IPS-20b (cell line): ENCODE measurements at regions not wholly inside any gene's neighbourhood (a gene's known extent, or its start where the extent isn't known, plus 50 kb on each side); places are given as distances from the start of the nearest gene placed in this dataset.
A peak's percentile ranks its signal among the peaks of the same experiment; 100 is the strongest.

Experiments
- H3K27ac ChIP-seq: one replicate; pipeline ENCODE4 v1.5.1; 2013; ENCODE audit warnings: low read length
- H3K27me3 ChIP-seq: 2 replicates; pipeline ENCODE4 v1.6.1; 2013; ENCODE audit warnings: mild to moderate bottlenecking, low read length, inconsistent platforms; ENCODE audit not compliant: insufficient read depth
- H3K36me3 ChIP-seq: 2 replicates; pipeline ENCODE4 v1.6.1; 2013; ENCODE audit warnings: low read depth, mild to moderate bottlenecking, inconsistent platforms, low read length, moderate library complexity; ENCODE audit not compliant: insufficient read depth
- H3K4me1 ChIP-seq: 2 replicates; pipeline ENCODE4 v1.6.1; 2013; ENCODE audit warnings: mild to moderate bottlenecking, control low read depth, inconsistent platforms, low read length, moderate library complexity; ENCODE audit not compliant: insufficient read depth
- H3K4me3 ChIP-seq: 2 replicates; pipeline ENCODE4 v1.5.1; 2013; ENCODE audit warnings: mild to moderate bottlenecking, low read length, inconsistent platforms
- H3K9ac ChIP-seq: 2 replicates; pipeline ENCODE4 v1.6.1; 2013; ENCODE audit warnings: low read depth, mild to moderate bottlenecking, inconsistent platforms, low read length, moderate library complexity
- H3K9me3 ChIP-seq: 2 replicates; pipeline ENCODE4 v1.6.1; 2013; ENCODE audit warnings: mild to moderate bottlenecking, low read depth, low read length, inconsistent platforms; ENCODE audit not compliant: insufficient read depth

- no peak overlapping the region for H3K4me3 ChIP-seq
- H3K27ac ChIP-seq = no peak overlapping the region
- H3K9ac ChIP-seq = no peak overlapping the region
- H3K4me1 ChIP-seq = peaks cover 7% of the 10 kb centered on the region
- H3K36me3 ChIP-seq = no peaks in the 10 kb centered on the region
- no peaks in the 10 kb centered on the region for H3K27me3 ChIP-seq
- no peaks in the 10 kb centered on the region for H3K9me3 ChIP-seq
These were observed 105.1 kb downstream of the TRMT11 start for GRCh38 chr6:126091466-126091865.

GRCh38 chr6:126093108-126093507, 106.8 kb downstream of the TRMT11 start:
- H3K9ac ChIP-seq = no peak overlapping the region
- no peak overlapping the region for H3K27ac ChIP-seq
- H3K27me3 ChIP-seq = no peaks in the 10 kb centered on the region
- peaks cover 12% of the 10 kb centered on the region for H3K4me1 ChIP-seq
- no peaks in the 10 kb centered on the region for H3K9me3 ChIP-seq
- no peak overlapping the region for H3K4me3 ChIP-seq
- no peaks in the 10 kb centered on the region for H3K36me3 ChIP-seq

DNA sequence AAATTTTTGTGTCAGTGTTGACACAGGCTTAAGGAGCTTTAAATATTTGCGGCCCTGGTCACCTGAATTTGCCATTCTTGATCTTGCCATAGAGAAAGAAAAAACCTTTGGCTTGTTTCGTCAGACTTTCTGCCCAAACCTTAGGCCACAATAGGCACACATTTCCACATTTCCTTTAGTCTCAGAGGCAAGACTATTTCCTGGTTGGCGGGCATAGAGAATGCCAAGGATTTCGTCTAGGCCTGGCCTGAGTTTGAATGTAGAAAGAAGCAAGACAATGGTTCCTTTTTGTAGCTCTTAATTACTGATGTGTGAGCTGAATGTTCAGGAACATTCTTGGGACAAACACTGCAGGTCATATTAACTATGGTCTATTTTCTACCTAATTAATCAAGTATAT, 108.1 kb downstream of the TRMT11 start:
- H3K9ac ChIP-seq = no peak overlapping the region
- H3K4me1 ChIP-seq = peaks cover 12% of the 10 kb centered on the region
- H3K4me3 ChIP-seq = no peak overlapping the region
- no peaks in the 10 kb centered on the region for H3K27me3 ChIP-seq
- no peaks in the 10 kb centered on the region for H3K9me3 ChIP-seq
- no peaks in the 10 kb centered on the region for H3K36me3 ChIP-seq
- H3K27ac ChIP-seq = no peak overlapping the region

GRCh38 chr6:126100386-126100785, 114.0 kb downstream of the TRMT11 start:
- Histone ChIP-seq H3K4me3 (no peak overlapping the region), H3K27ac (no peak overlapping the region), H3K9ac (no peak overlapping the region), H3K36me3 (no peaks in the 10 kb centered on the region; the same call in 1 of the 2 replicates), H3K27me3 (no peaks in the 10 kb centered on the region), H3K4me1 (peaks cover 16% of the 10 kb centered on the region; the same call in 1 of the 2 replicates), H3K9me3 (no peaks in the 10 kb centered on the region)

GRCh38 chr6:126102358-126102757, 116.0 kb downstream of the TRMT11 start:
- Histone ChIP-seq H3K9me3 (no peaks in the 10 kb centered on the region), H3K4me3 (no peak overlapping the region), H3K36me3 (no peaks in the 10 kb centered on the region; the same call in 1 of the 2 replicates), H3K27me3 (no peaks in the 10 kb centered on the region), H3K9ac (peak overlapping the region; percentile 7; the same call in 1 of the 2 replicates), H3K4me1 (peaks cover 20% of the 10 kb centered on the region; the same call in 1 of the 2 replicates), H3K27ac (peak overlapping the region; percentile 47)

DNA sequence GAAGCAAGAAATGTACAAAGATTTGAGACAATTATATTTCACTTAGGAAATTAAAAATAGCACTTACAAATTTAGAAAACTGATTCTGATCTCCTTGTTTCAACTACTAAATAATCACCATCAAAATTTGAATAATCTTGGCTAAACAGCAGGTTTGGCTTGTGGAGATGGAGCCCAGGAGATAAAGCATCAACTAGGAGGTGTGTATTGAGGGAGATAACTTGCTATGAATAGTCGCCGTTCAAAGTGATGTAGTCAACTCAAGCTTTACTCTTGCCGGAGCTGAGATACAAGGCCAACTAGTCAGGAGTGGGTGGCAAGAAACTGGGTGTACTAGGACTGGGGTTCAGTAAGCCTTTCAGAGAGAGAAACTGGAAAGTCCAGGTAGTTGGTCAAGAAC, 117.7 kb downstream of the TRMT11 start:
- Histone ChIP-seq H3K4me3 (no peak overlapping the region), H3K9ac (no peak overlapping the region)

DNA sequence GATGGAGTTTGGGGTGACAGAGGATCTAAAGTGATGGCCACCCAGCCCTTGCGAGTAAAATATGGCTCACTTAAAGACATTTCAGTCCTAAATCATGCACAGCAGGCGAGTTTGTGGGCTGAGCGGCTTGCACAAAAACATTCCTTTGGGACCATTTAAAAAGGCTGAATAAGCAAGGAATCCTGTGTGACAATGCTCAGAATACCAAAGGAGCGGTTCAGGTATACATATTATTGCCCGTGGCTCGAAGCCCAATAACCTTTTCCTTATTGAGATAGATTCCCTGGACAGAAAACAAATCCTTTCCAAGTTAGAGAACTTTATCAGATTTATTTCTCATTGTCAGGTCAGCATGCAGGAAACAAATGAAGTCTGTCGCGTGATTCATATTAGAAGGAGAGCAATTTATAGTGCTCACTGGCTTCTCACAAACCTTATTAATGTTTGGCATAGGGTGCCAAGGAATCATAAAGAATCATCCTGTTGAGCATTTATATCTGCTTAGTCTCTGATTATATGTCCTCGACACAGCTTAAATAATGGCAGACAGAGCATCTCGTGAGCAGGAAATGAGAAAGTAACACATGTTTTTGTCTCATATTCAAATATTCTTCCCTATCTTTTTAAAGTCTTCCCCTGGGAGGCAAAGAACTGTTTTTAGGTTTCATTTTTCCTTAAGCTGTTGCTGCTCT, 121.3 kb downstream of the TRMT11 start:
- peak overlapping the region; percentile 6; the same call in 1 of the 2 replicates for H3K4me3 ChIP-seq
- H3K4me1 ChIP-seq = peaks cover 18% of the 10 kb centered on the region; the same call in 1 of the 2 replicates
- no peaks in the 10 kb centered on the region; the same call in 1 of the 2 replicates for H3K36me3 ChIP-seq
- H3K9me3 ChIP-seq = no peaks in the 10 kb centered on the region
- H3K9ac ChIP-seq = peak overlapping the region; percentile 1; the same call in 1 of the 2 replicates
- H3K27me3 ChIP-seq = no peaks in the 10 kb centered on the region
- H3K27ac ChIP-seq = no peak overlapping the region

More for the DNA sequence above, 117.7 kb downstream of the TRMT11 start:
- Histone ChIP-seq H3K4me1 (peaks cover 27% of the 10 kb centered on the region; the same call in 1 of the 2 replicates), H3K36me3 (no peaks in the 10 kb centered on the region; the same call in 1 of the 2 replicates), H3K27me3 (no peaks in the 10 kb centered on the region), H3K9me3 (no peaks in the 10 kb centered on the region), H3K27ac (no peak overlapping the region)

DNA sequence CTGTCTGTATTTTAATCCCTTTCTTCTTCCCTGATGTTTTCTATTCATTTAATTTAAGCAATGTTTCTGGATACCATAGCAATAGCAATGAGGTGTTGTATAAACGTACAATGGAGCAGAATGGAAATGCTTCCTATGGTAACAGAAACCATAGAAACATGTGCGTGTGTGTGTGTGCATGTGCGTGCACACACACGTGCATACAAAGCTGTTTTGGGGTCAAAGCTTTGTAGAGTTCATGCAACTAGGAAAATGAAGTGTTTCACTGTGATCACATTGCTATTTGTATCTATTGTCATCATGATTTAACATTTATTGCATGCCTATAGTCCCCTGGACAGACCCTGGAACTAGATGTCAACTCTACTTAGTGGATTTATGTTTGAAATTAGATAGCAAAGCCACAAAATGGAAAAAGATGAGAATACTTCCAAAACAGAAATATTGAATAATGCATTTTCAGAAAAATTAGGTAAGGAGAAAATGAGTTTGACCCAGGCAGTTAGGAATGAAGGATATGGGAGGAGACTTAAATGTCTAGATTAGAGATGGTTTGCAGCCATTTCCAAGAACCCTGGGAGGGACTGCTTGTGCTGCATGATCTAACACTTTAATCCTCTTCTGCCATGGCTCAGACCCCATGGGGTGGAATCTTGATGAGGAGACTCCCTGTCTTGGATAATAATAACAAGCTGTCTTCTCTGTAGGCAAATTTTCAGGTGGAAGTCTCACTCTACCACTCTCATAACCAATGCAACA, 124.4 kb downstream of the TRMT11 start:
- Histone ChIP-seq H3K4me1 (peaks cover 17% of the 10 kb centered on the region; the same call in 1 of the 2 replicates), H3K9ac (no peak overlapping the region), H3K27ac (no peak overlapping the region), H3K36me3 (no peaks in the 10 kb centered on the region), H3K4me3 (no peak overlapping the region), H3K27me3 (no peaks in the 10 kb centered on the region), H3K9me3 (no peaks in the 10 kb centered on the region)

- no peak overlapping the region for H3K9ac ChIP-seq
- no peak overlapping the region for H3K27ac ChIP-seq
- H3K4me1 ChIP-seq = peaks cover 17% of the 10 kb centered on the region; the same call in 1 of the 2 replicates
These were observed 125.0 kb downstream of the TRMT11 start for GRCh38 chr6:126111327-126111726.

DNA sequence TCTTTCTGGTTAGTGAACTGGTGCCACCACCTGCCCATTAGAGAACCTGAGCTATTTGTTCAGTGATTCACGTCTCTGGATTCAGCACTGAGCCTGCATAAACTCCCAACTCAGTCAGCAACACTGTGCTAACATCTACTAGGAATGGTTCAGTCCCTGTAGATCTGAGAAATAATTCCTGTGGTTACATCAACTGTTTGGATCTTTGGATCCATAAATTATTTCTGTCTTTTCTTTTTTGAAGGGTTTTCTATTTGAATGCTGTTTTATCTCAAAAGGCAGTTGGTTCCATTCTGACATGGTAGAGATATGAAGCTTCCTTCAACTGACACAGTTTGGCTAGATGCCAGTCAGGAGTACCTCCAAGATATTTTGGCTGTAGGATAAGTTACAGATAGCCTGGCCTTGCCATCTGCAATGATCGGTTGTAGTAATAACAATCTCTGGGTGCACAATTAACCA, 125.9 kb downstream of the TRMT11 start:
- Histone ChIP-seq H3K9ac (no peak overlapping the region), H3K4me1 (peaks cover 12% of the 10 kb centered on the region; the same call in 1 of the 2 replicates), H3K9me3 (no peaks in the 10 kb centered on the region), H3K36me3 (no peaks in the 10 kb centered on the region), H3K4me3 (no peak overlapping the region), H3K27me3 (no peaks in the 10 kb centered on the region), H3K27ac (no peak overlapping the region)

More at GRCh38 chr6:126111327-126111726, 125.0 kb downstream of the TRMT11 start:
- Histone ChIP-seq H3K36me3 (no peaks in the 10 kb centered on the region), H3K9me3 (no peaks in the 10 kb centered on the region), H3K4me3 (no peak overlapping the region), H3K27me3 (no peaks in the 10 kb centered on the region)

- no peaks in the 10 kb centered on the region for H3K9me3 ChIP-seq
- no peaks in the 10 kb centered on the region for H3K27me3 ChIP-seq
- H3K4me1 ChIP-seq = peaks cover 5% of the 10 kb centered on the region; the same call in 1 of the 2 replicates
- no peak overlapping the region for H3K4me3 ChIP-seq
- H3K9ac ChIP-seq = no peak overlapping the region
- H3K27ac ChIP-seq = no peak overlapping the region
- H3K36me3 ChIP-seq = no peaks in the 10 kb centered on the region
These were observed 126.9 kb downstream of the TRMT11 start for GRCh38 chr6:126113261-126113660.
